ENCODE measurements at regions not wholly inside any gene's neighbourhood (a gene's known extent, or its start where the extent isn't known, plus 50 kb on each side); places are given as distances from the start of the nearest gene placed in this dataset.
A peak's percentile ranks its signal among the peaks of the same experiment; 100 is the strongest.

GRCh38 chr3:107289354-107289753 is 87.9 kb upstream of the CCDC54 start:
- no peak overlapping the region for H3K4ac ChIP-seq (ENCODE audit: low read length)

GRCh38 chr3:107294117-107294516 is 83.1 kb upstream of the CCDC54 start:
- H3K27me3 ChIP-seq (ENCODE audit: control insufficient read depth in 3 of 3, insufficient read depth in 3 of 3, low read depth in 1 of 3, low read length in 3 of 3) = no peaks in the 10 kb centered on the region
- H3K18ac ChIP-seq (ENCODE audit: low read length) = no peak overlapping the region
- no peak overlapping the region for H3K9ac ChIP-seq (ENCODE audit: low read depth, low read length, poor library complexity)
- WGBS, 2 donors (ENCODE audit: extremely low coverage in 2 of 2, insufficient read length in 2 of 2, insufficient replicate concordance in 1 of 2) = no CpG with 5 or more reads among the region's 1 CpG
- no peak overlapping the region for H3K4me3 ChIP-seq (ENCODE audit: low read length in 2 of 2)
- H3K4ac ChIP-seq (ENCODE audit: low read length) = no peak overlapping the region
- H2BK120ac ChIP-seq (ENCODE audit: low read depth, low read length) = no peak overlapping the region
- H4K91ac ChIP-seq (ENCODE audit: low read depth, low read length, poor library complexity) = no peak overlapping the region
- no peak overlapping the region for H2AK5ac ChIP-seq (ENCODE audit: low read depth, low read length)
- no peak overlapping the region for H3K23ac ChIP-seq (ENCODE audit: low read depth, low read length, poor library complexity)
- no peak overlapping the region for H2AFZ ChIP-seq (ENCODE audit: low read length)
- H2BK15ac ChIP-seq (ENCODE audit: low read length) = no peak overlapping the region
- no peak overlapping the region for H3K27ac ChIP-seq (replicated peaks; ENCODE audit: low read length)
- H3K14ac ChIP-seq (ENCODE audit: low read length) = no peak overlapping the region
- H2BK12ac ChIP-seq (ENCODE audit: low read length) = no peak overlapping the region
- no peak overlapping the region for H4K8ac ChIP-seq (ENCODE audit: low read depth, low read length)
- H3K9me3 ChIP-seq (replicated peaks in 1 of 2; ENCODE audit: control insufficient read depth in 2 of 2, insufficient read depth in 1 of 2, low read depth in 1 of 2, low read length in 2 of 2) = peaks cover 0 to 5% of the 10 kb centered on the region in 2 donors
- no peaks in the 10 kb centered on the region for H3K79me1 ChIP-seq (ENCODE audit: low read depth, low read length)
- H3K4me2 ChIP-seq (ENCODE audit: insufficient read depth, low read length, poor library complexity, severe bottlenecking) = no peak overlapping the region
- no peak overlapping the region for H2BK5ac ChIP-seq (ENCODE audit: low read length)
- peaks cover 0 to 6% of the 10 kb centered on the region in 2 donors for H3K4me1 ChIP-seq (ENCODE audit: control insufficient read depth in 2 of 2, insufficient read depth in 1 of 2, low read depth in 1 of 2, low read length in 2 of 2)
- H3K36me3 ChIP-seq (replicated peaks in 1 of 2; ENCODE audit: control insufficient read depth in 2 of 2, insufficient read depth in 2 of 2, low read length in 2 of 2) = no peaks in the 10 kb centered on the region
- no peak for DNase-seq (ENCODE audit: low spot score)

More at GRCh38 chr3:107289354-107289753, 87.9 kb upstream of the CCDC54 start:
- H3K14ac ChIP-seq (ENCODE audit: low read length) = no peak overlapping the region
- no peak overlapping the region for H2AFZ ChIP-seq (ENCODE audit: low read length)
- H2BK5ac ChIP-seq (ENCODE audit: low read length) = no peak overlapping the region
- no peaks in the 10 kb centered on the region for H3K27me3 ChIP-seq (ENCODE audit: control insufficient read depth in 3 of 3, insufficient read depth in 3 of 3, low read depth in 1 of 3, low read length in 3 of 3)
- H3K23ac ChIP-seq (ENCODE audit: low read depth, low read length, poor library complexity) = no peak overlapping the region
- no peak overlapping the region for H2BK12ac ChIP-seq (ENCODE audit: low read length)
- no peak overlapping the region for H2BK120ac ChIP-seq (ENCODE audit: low read depth, low read length)
- no peak overlapping the region for H4K8ac ChIP-seq (ENCODE audit: low read depth, low read length)
- no peak overlapping the region for H2BK15ac ChIP-seq (ENCODE audit: low read length)
- H3K4me1 ChIP-seq (ENCODE audit: control insufficient read depth in 2 of 2, insufficient read depth in 1 of 2, low read depth in 1 of 2, low read length in 2 of 2) = peaks cover 0 to 6% of the 10 kb centered on the region in 2 donors
- no peak overlapping the region for H4K91ac ChIP-seq (ENCODE audit: low read depth, low read length, poor library complexity)
- no peak overlapping the region for H2AK5ac ChIP-seq (ENCODE audit: low read depth, low read length)
- no peak overlapping the region for H3K18ac ChIP-seq (ENCODE audit: low read length)
- no peak overlapping the region for H3K4me3 ChIP-seq (ENCODE audit: low read length in 2 of 2)
- H3K36me3 ChIP-seq (replicated peaks in 1 of 2; ENCODE audit: control insufficient read depth in 2 of 2, insufficient read depth in 2 of 2, low read length in 2 of 2) = no peaks in the 10 kb centered on the region
- H3K4me2 ChIP-seq (ENCODE audit: insufficient read depth, low read length, poor library complexity, severe bottlenecking) = no peak overlapping the region
- H3K27ac ChIP-seq (replicated peaks; ENCODE audit: low read length) = no peak overlapping the region
- no peak overlapping the region for H3K9ac ChIP-seq (ENCODE audit: low read depth, low read length, poor library complexity)
- no peaks in the 10 kb centered on the region for H3K79me1 ChIP-seq (ENCODE audit: low read depth, low read length)
- DNase-seq (ENCODE audit: low spot score) = no peak
- peaks cover 0 to 5% of the 10 kb centered on the region in 2 donors for H3K9me3 ChIP-seq (replicated peaks in 1 of 2; ENCODE audit: control insufficient read depth in 2 of 2, insufficient read depth in 1 of 2, low read depth in 1 of 2, low read length in 2 of 2)

GRCh38 chr3:107297597-107297996 is 79.6 kb upstream of the CCDC54 start:
- Histone ChIP-seq H3K4me2 (ENCODE audit: insufficient read depth, low read length, poor library complexity, severe bottlenecking) (no peak overlapping the region), H3K4me1 (ENCODE audit: control insufficient read depth in 2 of 2, insufficient read depth in 1 of 2, low read depth in 1 of 2, low read length in 2 of 2) (peaks cover 0 to 6% of the 10 kb centered on the region in 2 donors), H2AFZ (ENCODE audit: low read length) (no peak overlapping the region), H3K9ac (ENCODE audit: low read depth, low read length, poor library complexity) (no peak overlapping the region), H3K79me1 (ENCODE audit: low read depth, low read length) (no peaks in the 10 kb centered on the region), H2BK5ac (ENCODE audit: low read length) (no peak overlapping the region), H2BK15ac (ENCODE audit: low read length) (no peak overlapping the region), H2AK5ac (ENCODE audit: low read depth, low read length) (no peak overlapping the region), H2BK120ac (ENCODE audit: low read depth, low read length) (no peak overlapping the region), H3K27ac (replicated peaks; ENCODE audit: low read length) (no peak overlapping the region), H2BK12ac (ENCODE audit: low read length) (no peak overlapping the region), H3K4me3 (ENCODE audit: low read length in 2 of 2) (no peak overlapping the region), H3K18ac (ENCODE audit: low read length) (no peak overlapping the region), H4K91ac (ENCODE audit: low read depth, low read length, poor library complexity) (no peak overlapping the region), H3K9me3 (replicated peaks in 1 of 2; ENCODE audit: control insufficient read depth in 2 of 2, insufficient read depth in 1 of 2, low read depth in 1 of 2, low read length in 2 of 2) (no peaks in the 10 kb centered on the region), H3K27me3 (ENCODE audit: control insufficient read depth in 3 of 3, insufficient read depth in 3 of 3, low read depth in 1 of 3, low read length in 3 of 3) (no peaks in the 10 kb centered on the region), H3K23ac (ENCODE audit: low read depth, low read length, poor library complexity) (no peak overlapping the region), H4K8ac (ENCODE audit: low read depth, low read length) (no peak overlapping the region), H3K4ac (ENCODE audit: low read length) (no peak overlapping the region), H3K36me3 (replicated peaks in 1 of 2; ENCODE audit: control insufficient read depth in 2 of 2, insufficient read depth in 2 of 2, low read length in 2 of 2) (no peaks in the 10 kb centered on the region), H3K14ac (ENCODE audit: low read length) (no peak overlapping the region)
- WGBS, 2 donors (ENCODE audit: extremely low coverage in 2 of 2, insufficient read length in 2 of 2, insufficient replicate concordance in 1 of 2) = 100% methylated on average over 1 of the region's 3 CpGs; no CpG with 5 or more reads in 1 of the 2 donors
- peak; percentile 20 for DNase-seq (ENCODE audit: low spot score)

GRCh38 chr3:107307205-107307604 is 70.0 kb upstream of the CCDC54 start:
- Histone ChIP-seq H3K9ac (ENCODE audit: low read depth, low read length, poor library complexity) (no peak overlapping the region), H3K36me3 (replicated peaks in 1 of 2; ENCODE audit: control insufficient read depth in 2 of 2, insufficient read depth in 2 of 2, low read length in 2 of 2) (no peaks in the 10 kb centered on the region), H4K8ac (ENCODE audit: low read depth, low read length) (no peak overlapping the region), H3K14ac (ENCODE audit: low read length) (no peak overlapping the region), H3K4me1 (ENCODE audit: control insufficient read depth in 2 of 2, insufficient read depth in 1 of 2, low read depth in 1 of 2, low read length in 2 of 2) (no peaks in the 10 kb centered on the region), H2BK120ac (ENCODE audit: low read depth, low read length) (no peak overlapping the region), H3K27ac (replicated peaks; ENCODE audit: low read length) (no peak overlapping the region), H2BK5ac (ENCODE audit: low read length) (no peak overlapping the region), H3K9me3 (replicated peaks in 1 of 2; ENCODE audit: control insufficient read depth in 2 of 2, insufficient read depth in 1 of 2, low read depth in 1 of 2, low read length in 2 of 2) (no peaks in the 10 kb centered on the region), H3K4me2 (ENCODE audit: insufficient read depth, low read length, poor library complexity, severe bottlenecking) (no peak overlapping the region), H3K4me3 (ENCODE audit: low read length in 2 of 2) (no peak overlapping the region), H3K18ac (ENCODE audit: low read length) (no peak overlapping the region), H3K4ac (ENCODE audit: low read length) (no peak overlapping the region), H2AFZ (ENCODE audit: low read length) (no peak overlapping the region), H4K91ac (ENCODE audit: low read depth, low read length, poor library complexity) (no peak overlapping the region), H2BK15ac (ENCODE audit: low read length) (no peak overlapping the region), H2AK5ac (ENCODE audit: low read depth, low read length) (no peak overlapping the region), H3K79me1 (ENCODE audit: low read depth, low read length) (no peaks in the 10 kb centered on the region), H3K27me3 (ENCODE audit: control insufficient read depth in 3 of 3, insufficient read depth in 3 of 3, low read depth in 1 of 3, low read length in 3 of 3) (no peaks in the 10 kb centered on the region), H2BK12ac (ENCODE audit: low read length) (no peak overlapping the region), H3K23ac (ENCODE audit: low read depth, low read length, poor library complexity) (no peak overlapping the region)
- no CpG with 5 or more reads among the region's 2 CpGs for WGBS, 2 donors (ENCODE audit: extremely low coverage in 2 of 2, insufficient read length in 2 of 2, insufficient replicate concordance in 1 of 2)
- no peak for DNase-seq (ENCODE audit: low spot score)

Data from neuronal stem cell (in vitro differentiated cells).